Hematopoietic multipotent progenitor cell treated with erythropoietin and hydrocortisone succinate and interleukin-3 and kit ligand, for 6 days (in vitro differentiated cells): ENCODE measurements at regions not wholly inside any gene's neighbourhood (a gene's known extent, or its start where the extent isn't known, plus 50 kb on each side); places are given as distances from the start of the nearest gene placed in this dataset.
A peak's percentile ranks its signal among the peaks of the same experiment; 100 is the strongest.
"Not testable (repeated sequence)": the region's sequence is repeated elsewhere in the genome, so short reads cannot be mapped to it uniquely, and the experiment has no call there.

Experiments used
- DNase-seq: peaks from one replicate; pipeline ENCODE4 v3.0.0-alpha.2; 2015

DNA sequence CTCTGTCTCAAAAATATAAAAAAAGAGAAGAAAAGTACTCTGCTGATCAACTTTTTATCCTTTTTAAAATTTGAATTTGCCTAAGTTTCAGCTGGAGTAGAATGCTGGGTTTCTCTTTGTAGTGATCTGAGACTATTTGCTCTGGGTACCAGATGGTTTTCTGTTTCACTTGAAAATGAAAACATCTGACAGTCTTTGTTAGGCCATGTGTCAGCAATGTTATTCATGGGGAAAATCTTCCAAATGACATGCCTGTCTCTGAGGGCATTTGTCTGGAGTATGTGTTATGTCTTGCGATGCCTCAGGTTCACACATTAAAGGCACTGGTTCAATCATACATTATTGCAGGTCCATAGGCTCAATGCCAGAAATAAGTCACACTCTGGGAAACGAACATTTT lies 175.3 kb upstream of the TMEM229A start:
- no peak for DNase-seq

DNA sequence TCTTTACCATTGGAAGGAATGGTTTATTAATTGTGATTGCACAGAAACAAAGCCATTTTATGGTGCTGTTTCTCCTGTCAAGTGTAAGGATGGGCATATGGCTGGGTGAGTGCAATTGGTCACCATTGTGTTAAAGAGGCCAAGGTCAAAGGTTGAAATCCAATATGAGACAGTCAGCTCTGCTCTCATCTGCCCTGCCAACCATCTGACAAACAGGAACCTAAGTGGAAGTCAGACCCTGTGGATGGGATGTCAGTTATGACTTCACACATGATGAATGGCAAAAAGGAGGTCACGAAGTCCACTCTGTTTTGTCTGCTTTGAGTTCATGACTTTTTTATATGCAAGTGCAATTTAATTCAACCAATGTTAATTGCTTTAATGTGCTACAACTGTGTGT lies 172.7 kb upstream of the TMEM229A start:
- DNase-seq = no peak

DNA sequence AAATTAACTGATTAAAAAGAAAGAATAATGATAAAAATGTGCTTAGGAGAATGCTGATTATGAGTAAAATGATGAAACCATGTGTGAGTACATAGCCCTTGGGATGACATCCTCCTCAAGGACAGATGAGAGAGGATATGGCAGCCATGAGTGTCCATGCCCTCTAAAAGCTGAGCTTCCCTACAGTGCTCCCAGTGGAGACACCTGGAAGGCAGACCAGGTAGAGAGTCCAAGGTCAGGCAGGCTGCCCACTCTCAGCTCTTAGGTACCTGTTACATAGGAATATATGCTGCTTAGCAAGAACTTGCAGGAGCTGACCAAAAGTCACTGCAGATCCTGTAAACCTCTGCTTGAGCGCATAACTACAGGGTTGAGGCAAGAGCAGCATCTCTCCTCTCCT lies 169.7 kb upstream of the TMEM229A start:
- DNase-seq = no peak

- no peak for DNase-seq
Measured at GRCh38 chr7:124201768-124202349, 169.0 kb upstream of the TMEM229A start.

DNA sequence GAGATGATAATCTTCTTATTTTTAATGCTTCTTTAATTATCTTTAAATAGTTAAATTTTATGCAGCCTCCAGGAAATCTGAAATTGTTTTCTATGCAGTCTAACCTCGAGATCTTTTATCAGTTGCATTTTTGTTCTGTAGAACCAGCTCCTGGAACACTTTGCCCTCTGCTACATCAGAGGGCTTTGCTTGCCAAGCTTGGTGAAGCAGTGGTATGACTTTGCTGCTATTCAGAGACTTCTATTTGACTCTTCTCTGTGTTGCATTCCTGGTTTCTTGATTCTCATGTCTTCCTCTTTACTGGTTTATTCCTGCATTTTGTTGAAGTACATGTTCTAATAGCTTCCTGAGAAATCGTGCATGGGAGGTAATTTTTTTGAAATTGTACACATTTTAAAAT lies 163.7 kb upstream of the TMEM229A start:
- DNase-seq = no peak

DNA sequence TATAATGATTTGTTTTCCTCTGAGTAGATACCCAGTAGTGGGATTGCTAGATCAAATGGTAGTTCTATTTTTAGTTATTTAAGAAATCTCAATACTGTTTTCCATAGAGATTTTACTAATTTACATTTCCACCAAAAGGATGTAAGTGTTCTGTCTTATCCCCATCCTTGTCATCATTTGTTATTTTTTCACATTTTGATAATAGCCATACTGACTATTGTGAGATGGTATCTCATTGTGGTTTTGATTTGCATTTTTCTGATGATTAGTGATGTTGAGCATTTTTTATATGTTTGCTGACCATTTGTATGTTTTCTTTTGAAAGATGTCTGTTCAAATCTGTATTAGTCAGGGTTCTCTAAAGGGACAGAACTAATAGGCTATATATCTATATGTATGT lies 160.0 kb upstream of the TMEM229A start:
- DNase-seq = no peak

- no peak for DNase-seq
Measured at GRCh38 chr7:124191713-124192112, 158.8 kb upstream of the TMEM229A start.

GRCh38 chr7:124191030-124191429 lies 158.2 kb upstream of the TMEM229A start:
- DNase-seq = no peak

DNA sequence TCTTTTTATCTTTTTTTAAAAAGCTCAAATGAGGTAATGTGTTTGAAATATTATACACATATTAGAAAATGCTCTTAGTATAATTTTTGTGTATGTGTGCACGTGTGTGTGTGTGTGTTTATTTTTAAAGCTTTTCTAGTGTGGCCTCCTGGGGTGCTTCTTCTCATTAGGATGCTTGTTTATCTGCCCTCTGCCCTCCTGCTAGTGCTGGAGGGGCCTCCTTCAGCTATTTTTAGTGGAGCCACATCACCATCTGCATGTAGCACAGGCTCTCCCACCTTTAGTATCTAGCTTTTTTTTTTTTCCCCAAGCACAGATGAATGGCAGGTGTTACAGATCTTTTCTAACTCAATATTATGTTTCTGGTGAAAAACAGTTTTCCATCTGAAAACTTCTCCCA lies 155.7 kb upstream of the TMEM229A start:
- no peak for DNase-seq

GRCh38 chr7:124187962-124188361 lies 155.1 kb upstream of the TMEM229A start:
- DNase-seq = no peak

- no peak for DNase-seq
Measured at GRCh38 chr7:124183649-124184048, 150.8 kb upstream of the TMEM229A start.

- no peak for DNase-seq
Measured at GRCh38 chr7:124179641-124180040, 146.8 kb upstream of the TMEM229A start.

GRCh38 chr7:124177891-124178290 lies 145.0 kb upstream of the TMEM229A start:
- no peak for DNase-seq

GRCh38 chr7:124171812-124172211 lies 138.9 kb upstream of the TMEM229A start:
- not testable (repeated sequence) for DNase-seq

GRCh38 chr7:124171068-124171467 lies 138.2 kb upstream of the TMEM229A start:
- DNase-seq = no peak

- DNase-seq = no peak
Measured at GRCh38 chr7:124168616-124169015, 135.7 kb upstream of the TMEM229A start.

DNA sequence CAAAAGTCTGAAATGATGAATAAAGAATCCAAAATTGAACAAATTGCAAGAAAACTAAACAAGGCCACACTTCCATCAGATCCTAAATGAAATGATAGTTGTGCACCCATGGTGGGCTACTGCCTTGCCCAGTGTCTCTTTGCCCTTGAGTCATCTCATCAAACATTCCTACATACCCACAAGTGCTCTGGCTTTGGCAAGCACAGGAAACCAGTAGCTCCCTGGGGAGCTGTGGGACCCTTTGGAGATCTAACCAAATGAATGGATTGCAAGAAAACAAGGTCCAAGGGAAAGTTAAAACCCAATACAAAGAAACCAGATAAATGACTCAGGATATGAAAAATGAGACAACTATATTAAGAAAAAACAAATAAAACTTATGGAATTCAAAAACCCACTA lies 129.8 kb upstream of the TMEM229A start:
- no peak for DNase-seq

DNA sequence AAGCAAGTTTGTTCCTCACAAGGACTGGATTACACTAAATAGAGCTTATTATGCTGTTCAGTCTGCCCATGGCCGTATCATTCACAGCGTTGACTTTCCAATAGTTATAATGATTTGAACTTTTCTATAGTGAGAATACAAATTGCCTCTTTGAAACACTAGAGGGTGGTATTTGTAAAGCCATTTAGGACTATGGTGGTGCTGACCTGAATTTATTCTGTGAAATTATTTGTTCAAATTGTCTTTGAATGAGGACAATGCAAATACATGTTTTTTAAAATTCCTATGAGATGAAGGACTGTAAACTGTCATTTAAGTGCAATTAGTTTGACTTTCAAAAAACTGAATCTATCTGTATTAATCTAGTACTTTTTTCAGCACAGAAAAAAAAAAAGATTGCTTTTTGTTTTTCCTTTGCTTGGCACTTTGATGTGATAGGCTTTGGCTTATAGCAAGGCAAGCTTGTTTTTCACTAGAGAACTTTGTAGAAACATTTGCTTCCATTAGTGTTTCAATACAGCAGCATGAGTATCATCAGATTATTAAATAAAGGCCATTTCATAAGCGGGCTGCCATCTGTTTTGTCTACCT lies 122.7 kb upstream of the TMEM229A start:
- DNase-seq = peak; percentile 36

- DNase-seq = peak; percentile 27
Measured at GRCh38 chr7:124152859-124153692, 120.2 kb upstream of the TMEM229A start.

DNA sequence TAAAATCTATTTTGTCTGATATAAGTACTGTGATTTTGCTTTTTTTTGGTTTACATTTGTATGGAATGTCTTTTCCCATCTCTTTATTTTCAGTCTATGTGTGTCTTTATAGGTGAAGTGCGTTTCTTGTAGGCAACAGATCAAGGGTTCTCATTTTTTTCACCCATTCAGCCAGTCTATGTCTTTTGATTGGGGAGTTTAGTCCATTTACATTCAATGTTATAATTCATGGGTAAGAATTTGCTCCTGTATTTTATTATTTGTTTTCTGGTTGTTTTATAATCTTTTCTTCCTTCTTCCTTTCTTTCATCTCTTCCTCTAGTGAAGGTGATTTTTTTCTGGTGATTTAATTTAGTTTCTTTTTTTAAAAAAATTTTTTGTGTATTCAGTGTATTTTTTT lies 104.8 kb upstream of the TMEM229A start:
- no peak for DNase-seq

GRCh38 chr7:124124201-124124600 lies 91.3 kb upstream of the TMEM229A start:
- DNase-seq = no peak

DNA sequence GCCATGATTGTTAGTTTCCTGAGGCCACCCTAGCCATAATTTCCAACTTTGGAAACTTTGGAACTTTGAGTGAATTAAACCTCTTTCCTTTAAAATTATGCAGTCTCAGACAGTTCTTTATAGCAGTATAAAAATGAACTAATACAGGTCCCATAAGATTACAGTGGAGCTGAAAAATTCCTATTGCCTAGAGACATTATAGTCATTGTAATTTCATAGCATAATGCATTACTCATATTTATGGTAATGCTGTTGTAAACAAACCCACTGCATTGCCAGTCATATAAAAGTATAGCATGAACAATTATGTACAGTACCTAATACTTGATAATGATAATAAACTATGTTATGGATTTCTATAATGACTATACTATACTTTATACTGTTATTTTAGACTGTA lies 88.0 kb upstream of the TMEM229A start:
- DNase-seq = no peak

DNA sequence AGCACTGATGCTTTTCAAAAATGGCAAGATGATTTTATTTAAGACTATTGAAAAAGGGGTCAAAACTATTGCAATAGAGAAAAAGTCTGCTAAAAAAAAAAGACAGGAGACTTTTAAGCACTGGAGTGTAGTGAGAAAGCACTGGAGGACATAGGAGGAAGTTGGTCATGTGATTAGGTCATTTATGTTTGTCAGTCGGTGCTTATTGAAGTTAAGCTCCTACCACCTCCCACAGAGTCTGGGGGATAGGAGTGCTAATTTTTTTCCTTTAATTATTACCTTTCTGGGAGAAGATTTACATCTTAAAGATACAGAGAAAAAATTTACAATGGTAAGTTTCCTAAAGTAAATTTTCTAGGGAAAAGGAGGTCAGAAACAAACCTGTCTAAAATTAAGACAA lies 80.2 kb upstream of the TMEM229A start:
- no peak for DNase-seq

DNA sequence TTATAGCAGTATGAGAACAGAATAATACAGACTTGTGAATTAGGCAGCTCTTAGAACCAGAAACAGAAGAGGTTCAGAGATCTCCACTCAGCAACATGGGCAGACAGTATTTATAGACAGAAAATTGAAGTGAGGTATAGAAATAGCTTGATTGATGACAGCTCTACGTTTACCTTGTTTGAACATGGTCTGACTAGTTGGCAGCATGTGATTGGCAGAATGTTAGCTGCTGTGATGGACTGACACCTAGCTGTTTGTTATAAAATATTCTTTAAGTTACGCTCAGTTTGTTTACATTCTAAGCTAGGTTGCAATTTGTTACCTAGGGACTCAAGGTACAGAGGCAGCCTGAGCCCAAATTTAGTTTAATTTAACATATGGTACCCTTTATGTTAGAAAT lies 73.7 kb upstream of the TMEM229A start:
- no peak for DNase-seq
